DOHH2 (cell line): ENCODE measurements at regions not wholly inside any gene's neighbourhood (a gene's known extent, or its start where the extent isn't known, plus 50 kb on each side); places are given as distances from the start of the nearest gene placed in this dataset.

Source experiments
- EZH2phosphoT487 ChIP-seq: fragments of 200-600 bp; sonication (generic); IDR thresholded peaks from 2 replicates; pipeline ENCODE4 v1.6.1; 2017; ENCODE audit warnings: borderline replicate concordance, mild to moderate bottlenecking, antibody characterized with exemption, low read length, moderate library complexity, mixed read lengths
- TF ChIP-seq, protein P1 (sequence below): fragments of 200-600 bp; sonication (generic); IDR thresholded peaks from one replicate; pipeline ENCODE4 v1.5.1; 2014; ENCODE audit warnings: antibody characterized with exemption, mild to moderate bottlenecking, low read depth, low read length; ENCODE audit not compliant: poor library complexity, severe bottlenecking

DNA sequence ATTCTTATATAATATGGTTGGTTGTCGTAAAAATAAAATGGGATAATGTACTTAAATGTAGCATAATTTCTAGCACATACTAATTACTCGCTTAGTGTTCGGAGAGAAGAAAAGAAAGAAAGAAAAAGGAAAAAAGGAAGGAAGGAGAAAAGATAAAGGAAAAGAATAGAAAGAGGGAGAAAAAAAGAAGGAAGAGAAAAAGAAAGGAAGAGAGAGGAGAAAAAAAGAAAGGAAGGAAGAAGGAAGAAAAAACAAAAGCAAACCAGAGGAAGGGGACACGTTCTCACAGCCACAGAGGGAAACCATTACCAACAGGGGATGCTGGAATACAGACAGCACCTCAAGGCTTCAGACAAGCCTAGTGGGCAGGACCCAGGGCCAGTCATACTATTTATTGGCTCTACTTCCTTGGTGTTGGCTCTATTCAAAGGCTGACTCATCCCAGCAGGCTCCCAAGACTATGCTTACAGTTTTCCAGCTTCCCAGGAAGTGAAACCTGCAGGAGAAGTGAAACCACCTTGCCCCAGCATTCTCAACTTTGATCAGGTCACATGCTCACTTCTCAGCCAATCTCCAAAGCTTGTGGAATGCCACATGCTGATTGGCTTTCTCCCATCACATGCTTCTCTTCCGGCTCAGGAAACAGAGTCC lies 273.5 kb upstream of the IRX5 start:
- TF ChIP-seq, protein P1, sequence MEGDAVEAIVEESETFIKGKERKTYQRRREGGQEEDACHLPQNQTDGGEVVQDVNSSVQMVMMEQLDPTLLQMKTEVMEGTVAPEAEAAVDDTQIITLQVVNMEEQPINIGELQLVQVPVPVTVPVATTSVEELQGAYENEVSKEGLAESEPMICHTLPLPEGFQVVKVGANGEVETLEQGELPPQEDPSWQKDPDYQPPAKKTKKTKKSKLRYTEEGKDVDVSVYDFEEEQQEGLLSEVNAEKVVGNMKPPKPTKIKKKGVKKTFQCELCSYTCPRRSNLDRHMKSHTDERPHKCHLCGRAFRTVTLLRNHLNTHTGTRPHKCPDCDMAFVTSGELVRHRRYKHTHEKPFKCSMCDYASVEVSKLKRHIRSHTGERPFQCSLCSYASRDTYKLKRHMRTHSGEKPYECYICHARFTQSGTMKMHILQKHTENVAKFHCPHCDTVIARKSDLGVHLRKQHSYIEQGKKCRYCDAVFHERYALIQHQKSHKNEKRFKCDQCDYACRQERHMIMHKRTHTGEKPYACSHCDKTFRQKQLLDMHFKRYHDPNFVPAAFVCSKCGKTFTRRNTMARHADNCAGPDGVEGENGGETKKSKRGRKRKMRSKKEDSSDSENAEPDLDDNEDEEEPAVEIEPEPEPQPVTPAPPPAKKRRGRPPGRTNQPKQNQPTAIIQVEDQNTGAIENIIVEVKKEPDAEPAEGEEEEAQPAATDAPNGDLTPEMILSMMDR: no peak
- no peak for TF ChIP-seq EZH2phosphoT487
